Islet precursor cell (in vitro differentiated cells): ENCODE measurements at regions not wholly inside any gene's neighbourhood (a gene's known extent, or its start where the extent isn't known, plus 50 kb on each side); places are given as distances from the start of the nearest gene placed in this dataset.

Experiments
- DNase-seq: peaks from one replicate; pipeline ENCODE4 v3.0.0-alpha.2; 2018

DNA sequence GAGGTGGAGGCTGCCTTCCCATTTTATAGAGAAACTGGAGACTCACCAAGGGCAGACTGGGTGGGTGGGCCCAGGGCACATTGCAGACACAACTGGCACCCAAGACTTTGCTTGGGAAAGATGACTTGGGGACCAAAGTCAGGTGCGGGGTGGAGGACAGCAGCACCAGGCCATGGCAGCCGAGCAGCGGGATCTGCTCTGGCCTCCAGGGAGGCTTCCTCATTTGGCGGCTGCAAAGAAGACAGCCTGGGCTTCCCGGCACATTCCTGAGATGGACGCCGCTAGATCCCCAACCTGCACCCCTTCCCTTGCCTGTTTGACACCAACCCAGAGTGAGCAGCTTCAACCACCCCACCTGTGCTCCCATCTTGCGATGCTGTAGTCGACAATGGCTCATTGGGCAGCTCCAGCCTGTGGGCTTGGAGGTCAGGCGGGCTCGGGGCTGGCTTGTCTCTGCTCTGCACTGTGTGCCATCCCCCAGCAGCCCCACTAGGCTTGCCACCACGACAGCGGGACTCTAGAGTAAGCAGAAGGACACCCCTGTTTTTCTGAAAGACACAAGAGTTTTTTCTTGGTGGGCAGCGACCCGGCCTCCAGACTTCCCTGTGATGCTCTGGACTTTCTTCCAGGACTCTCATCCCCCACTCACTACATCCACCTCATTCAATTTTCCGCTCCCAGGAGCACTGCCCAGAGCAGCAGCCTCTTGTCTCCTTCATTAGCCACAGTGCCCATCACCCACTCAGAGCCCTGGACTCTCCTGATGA lies 184.9 kb upstream of the CST7 start:
- peak; percentile 32 for DNase-seq

DNA sequence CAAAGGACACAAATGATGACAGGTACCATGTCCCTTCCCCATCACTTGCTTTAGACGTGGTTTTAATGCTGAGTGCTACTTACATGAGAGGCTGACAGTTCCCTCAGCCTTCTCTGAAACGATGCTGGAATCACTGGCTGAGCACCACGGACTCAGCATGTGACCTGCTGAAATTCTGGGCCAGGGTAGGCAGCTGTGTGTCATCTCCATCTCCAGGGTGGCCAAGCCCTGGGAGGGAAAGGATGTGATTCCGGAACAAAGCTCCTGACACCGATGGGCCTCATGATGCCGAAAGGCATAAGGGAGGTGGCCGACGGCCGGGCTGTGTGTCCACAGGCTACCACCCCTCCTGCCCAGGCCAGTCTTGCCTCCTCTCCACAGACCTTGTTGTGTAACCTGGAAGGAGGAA lies 184.3 kb upstream of the CST7 start:
- peak; percentile 34 for DNase-seq

DNA sequence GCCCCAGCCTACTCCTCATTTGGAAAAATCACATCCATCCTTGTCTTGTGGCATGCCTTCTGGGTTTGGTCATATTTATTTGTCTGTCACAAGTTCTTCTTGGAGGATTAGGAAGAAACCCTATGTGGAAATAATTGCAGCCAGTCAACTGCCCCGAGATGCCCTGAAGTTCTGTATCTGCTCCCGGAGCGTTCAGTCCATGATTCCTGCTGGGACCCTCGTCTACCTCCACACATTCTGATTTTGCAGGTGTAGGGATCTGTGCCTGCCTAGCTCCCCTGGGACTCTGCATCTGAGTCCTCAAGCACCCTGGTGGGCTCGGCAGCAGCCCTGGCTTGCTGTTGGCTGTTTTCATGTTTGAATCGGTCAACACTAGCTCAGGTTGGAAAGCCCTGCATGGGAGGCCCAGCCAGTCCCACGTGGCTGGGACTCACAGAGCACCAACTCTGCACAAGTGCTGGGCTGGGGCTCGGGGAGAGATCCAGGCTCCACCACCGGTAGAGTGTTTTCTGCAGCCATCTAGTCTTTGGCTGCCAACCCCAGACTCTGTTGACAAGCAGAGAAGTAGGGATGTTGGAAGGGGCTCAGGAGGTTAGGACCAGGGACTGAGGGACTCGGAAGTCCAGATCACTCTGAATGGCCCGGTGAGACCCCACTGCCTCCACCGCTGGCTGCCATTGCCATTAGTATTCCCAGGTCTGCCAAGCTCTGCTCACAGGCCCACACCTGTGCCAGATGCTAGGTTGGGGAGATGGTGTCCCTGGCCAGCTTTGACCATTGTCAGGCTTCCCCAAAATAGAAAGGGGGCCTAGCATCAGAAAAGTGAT lies 183.5 kb upstream of the CST7 start:
- peak; percentile 37 for DNase-seq

DNA sequence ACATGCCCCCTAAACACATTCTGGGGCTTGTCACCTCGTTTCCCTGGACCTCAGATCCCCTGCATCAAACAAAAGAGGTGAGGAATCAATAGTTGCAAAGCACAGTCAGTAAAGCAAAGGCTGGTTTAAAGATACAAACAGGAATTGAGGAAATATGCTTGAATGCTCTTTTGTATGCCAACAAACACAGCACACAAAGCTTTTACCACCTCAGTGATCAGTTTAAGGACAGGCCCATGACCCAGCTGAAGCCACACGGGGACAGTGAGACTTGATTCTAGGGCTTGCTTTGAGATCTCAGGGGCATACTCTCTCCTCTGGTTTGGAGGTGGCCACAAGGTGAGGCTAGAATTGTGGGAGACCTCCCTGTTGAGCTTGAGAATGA lies 182.9 kb upstream of the CST7 start:
- peak; percentile 19 for DNase-seq

DNA sequence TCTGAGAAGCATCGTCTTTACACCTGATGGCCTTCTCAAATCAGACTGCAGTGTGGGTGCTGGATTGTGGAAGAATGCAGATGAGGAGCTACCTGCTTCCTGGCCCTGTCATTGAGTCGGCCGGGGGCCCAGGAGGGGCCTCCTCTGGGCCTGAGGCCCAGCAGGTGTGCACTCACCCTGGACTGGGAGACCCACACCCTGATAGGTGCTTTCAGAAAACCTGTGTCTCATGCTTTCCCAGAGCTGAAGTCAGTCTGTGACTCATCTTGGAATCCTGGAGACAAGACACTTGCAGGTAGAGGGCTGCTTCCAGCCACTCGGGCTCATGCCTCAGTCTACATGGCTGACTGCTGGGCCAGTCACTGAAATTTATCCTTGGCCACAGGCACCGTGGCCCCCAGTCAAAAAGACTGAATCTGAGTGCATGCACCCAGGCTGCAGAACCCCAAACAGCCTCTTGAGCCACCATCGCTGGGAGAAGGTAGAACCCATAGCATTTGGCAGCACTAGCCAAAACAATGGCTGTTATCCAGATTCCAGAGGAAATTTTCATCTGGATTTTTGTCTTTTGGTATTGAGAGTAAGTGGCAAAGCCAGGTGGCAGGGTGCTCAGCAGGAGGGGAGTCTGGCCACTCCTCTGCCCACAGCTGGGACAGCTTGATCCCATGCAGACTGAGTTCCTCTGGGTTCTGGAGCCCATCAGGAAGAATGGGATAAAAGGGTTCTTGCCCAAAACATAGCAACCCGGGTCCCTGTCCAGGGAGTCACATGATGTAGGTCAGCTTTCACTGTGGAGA lies 182.0 kb upstream of the CST7 start:
- peak; percentile 60 for DNase-seq

DNA sequence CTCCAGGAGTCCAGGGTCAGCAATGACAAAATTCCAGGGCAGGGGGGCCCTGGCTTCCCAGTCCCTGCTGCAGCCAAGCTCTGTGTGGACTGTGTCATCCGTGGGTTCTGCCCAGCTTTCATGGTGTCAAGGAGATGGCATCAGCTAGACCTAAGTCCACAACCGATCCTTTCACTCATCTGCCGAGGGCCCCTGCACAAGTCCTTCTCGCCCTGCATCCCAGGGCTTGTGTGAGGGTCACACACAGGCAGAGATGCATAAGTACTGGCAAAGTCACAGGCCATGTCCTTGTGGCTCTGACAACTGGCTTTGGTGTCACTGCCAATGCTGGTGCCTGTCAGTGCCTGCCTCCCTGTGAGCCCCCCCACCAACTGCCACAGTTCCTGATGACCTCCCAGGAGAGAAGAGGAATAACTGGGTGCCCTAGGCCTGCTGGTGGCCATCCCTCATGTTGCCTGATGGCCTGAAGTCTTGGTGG lies 181.4 kb upstream of the CST7 start:
- DNase-seq = peak; percentile 41

DNA sequence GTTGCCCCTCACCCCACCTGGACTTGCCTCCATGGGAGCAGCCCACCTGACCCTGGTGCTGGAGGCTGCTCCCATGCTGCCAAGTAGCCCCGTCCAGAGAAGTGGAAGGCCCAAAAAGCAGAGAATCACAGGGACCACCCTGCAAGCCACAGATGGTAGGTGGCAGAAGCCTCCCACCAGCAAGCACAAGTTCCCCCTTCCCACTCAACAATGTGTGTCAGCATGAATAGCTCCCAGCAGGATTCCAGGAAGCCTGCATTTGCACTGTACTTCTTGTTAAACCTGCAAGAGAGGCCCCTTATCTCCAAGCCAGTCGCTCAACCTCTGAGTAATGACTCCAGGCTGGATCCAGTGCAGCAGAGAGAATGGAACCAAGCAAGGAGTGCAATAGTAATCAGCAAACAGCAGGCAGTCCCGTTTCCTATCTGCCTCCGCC lies 180.8 kb upstream of the CST7 start:
- peak; percentile 88 for DNase-seq

DNA sequence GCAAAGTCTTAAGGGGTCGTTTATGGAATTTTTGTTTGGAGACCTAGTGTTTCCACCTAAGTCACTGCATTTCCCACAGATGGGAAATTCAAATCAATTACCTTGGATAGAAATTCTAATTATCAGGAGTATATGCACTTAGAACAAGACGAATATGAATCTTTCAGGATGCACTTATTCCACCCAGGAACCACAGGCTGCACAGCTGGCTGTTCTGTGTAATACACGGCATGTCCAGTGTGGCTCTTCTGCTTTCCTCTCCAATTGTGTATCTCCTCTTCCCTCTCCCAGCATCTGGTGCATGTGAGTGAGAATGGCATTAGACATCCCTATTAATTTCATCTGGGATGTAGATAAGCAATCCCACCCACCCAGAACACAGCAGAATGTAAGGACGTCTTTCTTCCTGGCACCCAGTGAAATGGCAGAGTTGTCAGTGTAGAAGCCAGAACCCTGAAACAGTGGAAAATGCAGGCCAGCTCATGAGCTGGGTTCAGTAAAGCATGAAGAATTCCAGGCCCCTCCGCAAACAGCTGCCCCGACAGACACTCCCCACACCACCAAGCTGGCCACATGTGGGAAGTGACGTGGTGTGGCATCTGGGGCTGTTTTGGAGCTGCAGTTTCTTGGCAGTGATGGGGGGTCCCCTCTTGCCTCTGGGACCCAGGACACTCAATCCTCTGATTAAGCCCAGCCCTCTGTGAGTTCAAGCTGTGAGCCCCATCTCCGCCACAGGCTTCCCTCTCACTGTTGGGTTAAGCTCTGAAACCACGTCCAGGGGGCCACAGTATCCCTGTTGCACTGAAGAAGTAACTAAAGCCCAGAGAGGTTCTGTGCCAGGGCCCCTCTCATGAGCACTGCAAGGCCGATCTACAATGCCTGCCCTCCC lies 180.1 kb upstream of the CST7 start:
- DNase-seq = peak; percentile 50

DNA sequence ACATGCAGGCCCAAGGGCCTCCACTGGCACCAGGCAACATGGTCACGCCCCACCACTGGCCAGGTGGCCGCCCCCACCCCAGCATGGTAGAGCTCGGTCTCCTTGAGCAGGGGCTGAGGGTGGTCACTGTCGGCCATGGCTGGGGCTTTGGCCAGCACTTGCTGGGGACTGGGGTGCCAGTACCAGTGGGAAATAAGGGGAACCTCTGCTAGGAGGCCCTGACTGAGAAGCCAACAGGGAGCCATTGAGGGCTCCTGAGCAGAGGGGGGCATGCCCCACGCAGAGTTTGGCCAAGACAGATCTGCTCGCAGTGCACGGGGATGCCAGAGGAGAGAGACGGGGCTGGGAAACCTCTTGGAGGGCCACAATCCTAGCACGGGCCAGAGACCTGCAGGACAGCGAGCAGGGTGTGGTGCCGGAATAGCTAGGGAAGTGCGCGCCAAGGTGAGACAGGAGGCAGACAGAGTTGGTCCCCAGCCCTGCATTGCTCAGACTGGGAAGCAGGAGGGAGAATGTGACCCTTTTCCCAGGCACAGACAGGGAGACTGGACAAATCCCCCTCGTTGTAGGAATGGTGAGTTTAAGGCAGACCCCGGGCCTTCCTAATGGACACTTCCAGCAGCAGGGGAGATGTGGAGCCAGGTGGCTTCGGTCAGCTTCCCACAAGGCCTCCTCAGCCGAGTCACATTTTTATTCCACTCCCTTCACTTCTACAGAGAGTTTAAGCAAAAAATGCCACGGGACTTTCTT lies 179.0 kb upstream of the CST7 start:
- peak; percentile 50 for DNase-seq

DNA sequence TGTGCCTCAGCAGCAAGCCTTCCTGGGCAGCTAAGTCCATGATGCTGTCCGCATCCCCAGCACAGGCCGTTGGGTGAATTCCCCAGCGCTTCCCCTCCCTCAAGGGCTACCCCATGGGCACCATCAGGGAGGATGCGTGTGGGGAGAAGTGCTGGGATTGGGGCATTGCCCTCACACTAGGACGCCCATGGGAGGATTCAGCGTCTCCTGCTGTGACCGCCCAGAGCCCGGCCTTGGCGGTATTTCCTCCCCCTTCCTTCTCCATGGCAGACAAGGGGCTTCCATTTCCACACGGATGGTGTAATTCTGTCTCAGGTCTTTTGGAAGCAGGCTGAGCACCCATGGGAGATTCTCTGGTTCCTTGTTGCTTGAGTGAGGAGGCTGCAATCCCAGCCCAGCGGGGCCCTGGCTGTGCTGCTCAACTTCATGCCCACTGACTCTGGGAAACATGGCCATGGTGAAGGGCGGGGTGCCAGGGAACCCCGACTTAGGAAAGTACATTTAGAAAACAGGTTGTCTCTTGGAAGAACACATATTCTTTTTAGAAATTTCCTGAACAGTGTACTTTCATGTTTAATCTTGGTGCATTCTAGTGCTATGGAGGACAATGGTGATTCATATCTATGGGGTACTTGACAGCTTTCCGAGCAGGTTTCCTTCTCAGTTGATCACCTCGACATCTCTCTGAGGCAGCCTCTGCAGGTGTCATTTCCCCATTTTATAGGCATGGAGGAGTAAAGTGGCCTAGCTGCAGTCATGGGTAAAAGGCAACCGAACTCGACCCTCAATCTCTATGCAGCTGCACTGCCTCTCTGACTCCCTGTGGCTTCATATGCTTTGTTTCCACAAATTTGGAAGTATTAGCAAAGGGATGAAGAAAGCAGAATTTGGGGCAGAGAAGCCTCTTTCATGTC lies 178.2 kb upstream of the CST7 start:
- peak; percentile 28 for DNase-seq

DNA sequence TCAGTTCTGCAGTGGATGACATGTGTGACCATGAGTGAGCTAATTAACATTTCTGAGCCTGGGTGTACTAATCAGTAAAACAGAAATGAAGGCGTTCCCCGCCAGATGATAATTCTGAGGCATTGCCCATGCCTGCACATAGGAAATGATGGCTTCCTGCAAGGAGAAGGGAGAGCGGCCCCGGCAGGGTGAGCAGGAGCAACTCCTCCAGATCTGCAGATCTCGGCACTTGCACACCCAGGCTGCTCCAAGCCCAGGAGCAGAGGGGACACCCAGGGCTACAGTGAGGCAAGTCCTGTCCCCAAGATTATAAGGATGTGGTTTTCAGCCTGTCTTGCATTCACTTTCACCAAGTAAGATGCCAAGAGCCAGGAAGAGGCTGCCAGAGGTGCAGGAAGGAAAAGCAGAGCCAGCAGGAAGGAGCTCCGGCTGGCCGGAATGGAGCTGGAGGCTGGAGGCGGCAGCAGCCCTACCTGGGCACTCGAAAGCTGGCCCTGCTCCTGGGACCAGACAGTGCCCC lies 177.5 kb upstream of the CST7 start:
- DNase-seq = peak; percentile 52

DNA sequence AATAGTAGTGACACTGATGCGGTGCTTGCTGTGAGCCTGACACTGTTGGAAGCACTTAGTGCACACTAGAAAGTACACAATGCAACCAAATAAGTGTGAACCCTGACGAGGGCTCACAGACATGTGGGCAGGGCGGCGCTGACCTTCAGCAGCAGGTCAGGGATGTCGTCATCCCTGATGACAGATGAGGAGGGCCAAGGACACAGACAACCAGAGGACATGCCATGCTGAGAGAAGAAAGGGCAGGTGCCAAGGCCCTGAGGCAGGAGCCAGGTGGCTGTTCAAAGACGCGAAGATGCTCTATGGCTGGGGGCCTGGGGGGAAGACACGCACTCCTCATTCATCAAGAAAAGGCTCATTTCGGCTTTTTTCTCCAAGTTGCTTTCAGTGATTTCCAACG lies 176.4 kb upstream of the CST7 start:
- peak; percentile 28 for DNase-seq

DNA sequence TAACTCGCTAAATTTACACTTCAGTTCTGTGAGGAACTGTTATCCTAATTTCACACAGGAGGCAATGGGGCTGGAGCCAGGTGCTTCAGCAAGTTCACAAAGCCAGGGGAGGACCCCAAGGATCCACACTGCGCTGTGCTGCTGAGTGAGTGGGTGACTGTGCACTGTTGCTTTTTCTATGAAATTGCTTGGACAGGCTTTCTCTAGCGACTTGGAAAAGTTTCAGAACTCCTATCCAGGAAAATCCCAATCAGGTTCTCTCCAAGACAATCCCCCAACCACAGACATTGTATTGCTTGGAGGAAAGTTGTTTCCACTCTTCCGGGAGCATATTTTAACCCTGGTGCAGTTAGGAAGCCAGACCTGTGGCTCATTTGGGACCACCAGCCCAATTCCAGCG lies 175.9 kb upstream of the CST7 start:
- peak; percentile 20 for DNase-seq

DNA sequence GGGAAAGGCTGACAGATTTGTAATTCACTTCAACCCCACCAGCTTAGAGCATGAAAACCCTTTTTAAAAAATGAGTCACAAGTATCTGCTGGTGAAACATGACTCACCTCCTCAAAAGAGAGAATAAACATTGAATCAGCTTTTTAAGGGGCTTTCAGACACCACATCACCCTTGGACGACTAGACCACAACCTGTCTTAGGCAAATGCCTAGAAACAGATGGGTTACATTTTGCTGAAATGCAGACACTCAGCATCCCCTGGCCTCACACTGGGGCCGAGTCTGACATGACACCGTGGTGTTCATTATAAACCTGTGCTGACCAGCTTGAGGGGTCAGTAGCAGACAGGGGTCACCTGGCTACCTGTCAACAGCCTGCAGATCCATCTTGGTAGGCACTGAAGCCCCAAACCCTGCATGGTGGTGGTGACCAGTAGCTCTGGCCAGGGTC lies 175.3 kb upstream of the CST7 start:
- peak; percentile 69 for DNase-seq

DNA sequence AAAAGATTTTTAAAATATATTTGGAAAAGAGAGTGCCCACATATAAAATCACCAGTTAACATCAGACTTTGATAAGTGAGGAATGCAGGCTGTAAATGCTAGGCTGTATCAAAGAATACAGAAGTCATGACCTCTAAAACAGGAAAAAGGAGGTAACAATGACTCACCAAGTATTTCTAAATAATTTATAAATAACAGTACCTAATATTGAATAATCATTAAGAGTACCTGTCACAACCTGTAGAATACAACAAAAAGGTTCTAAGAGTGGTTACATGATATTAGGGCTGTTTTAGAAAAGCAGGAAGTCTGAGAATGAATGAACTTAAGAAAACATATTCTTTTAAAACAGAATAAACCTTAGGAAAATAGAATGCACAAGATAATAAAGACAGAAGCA lies 173.1 kb upstream of the CST7 start:
- DNase-seq = no peak

DNA sequence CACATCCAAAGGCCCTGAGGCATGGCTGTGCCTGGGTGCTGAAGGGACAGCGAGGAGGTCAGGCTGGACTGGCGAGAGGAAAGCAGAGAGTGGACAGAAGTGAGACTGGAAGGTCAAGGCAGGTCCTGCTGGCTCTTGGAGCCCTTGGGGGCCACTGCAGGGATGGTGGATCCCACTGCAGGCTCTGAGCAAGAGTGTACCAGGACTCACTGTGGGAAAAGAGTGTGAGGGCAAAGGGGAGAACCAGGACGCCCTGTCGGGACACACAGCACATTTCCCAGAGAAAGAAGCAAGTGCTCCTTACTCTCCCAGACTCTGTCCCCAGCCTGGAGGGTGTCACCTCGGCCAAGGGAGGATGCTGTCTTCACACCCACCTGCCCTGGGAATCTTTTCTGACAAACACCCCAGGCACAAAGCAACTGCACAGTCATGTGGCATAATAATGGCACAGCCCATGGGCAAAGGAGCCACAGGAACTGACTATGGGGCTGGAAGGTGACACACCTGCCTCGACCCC lies 172.3 kb upstream of the CST7 start:
- DNase-seq = peak; percentile 48

DNA sequence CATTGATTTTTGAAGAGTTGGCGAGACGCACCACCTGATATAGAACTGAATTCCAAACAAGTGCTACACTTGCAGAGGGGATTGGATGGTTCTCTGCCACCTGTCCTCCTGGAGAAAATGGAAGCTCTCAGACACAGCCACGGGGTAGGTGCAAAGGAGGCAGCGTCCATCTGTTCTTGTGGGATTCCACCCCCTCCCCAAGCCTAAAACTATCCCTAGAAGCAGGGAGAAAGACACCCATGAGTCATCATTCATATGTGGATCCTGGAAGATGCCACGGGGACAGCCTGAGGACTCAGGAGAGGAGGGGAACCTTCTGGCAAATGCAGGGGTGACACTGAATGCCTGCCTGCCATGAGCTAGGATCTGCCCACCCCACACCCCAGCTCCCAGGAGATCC lies 171.3 kb upstream of the CST7 start:
- no peak for DNase-seq

DNA sequence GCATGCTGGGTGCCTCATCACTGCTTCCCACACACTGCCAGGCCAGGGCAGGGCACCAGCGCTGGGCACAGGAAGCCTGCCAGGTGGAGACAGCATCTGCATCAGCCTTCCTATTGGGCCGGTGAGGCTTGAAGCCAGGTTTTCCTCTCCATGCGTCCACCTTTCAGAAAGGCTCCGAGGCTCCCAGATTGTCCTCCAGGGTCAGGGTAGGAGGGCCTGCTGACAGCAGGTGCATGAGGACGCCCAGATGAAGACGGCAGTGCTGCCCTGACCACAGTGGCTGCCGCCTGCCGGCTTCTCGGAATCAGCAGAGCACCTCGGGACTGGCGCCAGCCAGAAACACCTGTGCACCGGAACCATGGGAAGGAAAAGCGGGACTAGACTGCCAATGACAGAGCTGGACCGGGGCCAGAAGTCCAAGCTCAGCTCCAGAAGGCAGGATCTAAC lies 170.5 kb upstream of the CST7 start:
- DNase-seq = peak; percentile 48

DNA sequence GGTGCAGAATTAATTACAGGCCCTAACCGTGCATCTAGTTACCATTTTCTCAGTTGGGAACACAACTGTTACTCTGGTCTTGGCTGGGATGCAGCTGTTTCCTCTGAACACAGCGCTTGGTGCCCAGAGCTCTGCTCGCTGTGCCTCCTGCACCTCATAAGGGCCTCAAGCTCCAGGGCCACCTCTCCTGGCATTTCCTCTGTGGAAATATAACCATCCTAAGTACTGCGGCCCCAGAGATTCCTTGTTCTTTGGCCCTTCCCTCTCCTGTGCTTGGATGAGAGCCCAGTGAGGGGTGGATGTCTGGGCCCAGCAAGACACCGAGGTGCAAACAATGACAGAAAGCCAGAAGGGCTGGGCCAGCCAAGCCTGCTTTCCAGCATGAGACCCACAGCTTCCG lies 169.9 kb upstream of the CST7 start:
- DNase-seq = peak; percentile 15

DNA sequence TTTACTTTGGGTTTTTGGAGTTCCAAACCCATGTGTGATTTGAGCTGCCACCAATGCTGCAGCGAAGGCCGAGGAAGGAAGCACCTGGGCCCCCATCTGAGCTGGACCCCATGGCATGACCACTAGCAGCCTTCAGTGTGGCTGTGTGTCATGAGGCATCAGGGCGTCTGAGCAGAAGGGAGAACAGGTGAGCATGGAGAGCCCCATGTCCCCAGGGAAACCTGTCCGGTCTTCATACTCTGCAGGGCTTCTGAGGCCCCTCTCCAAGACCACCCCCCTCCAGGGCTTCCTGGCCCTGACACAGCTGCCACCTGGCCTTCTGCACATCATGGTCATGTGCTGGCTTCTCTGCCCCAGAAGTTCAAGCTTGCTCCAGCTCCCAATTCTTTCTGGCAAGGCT lies 169.1 kb upstream of the CST7 start:
- DNase-seq = peak; percentile 23
